ENCODE measurements at regions not wholly inside any gene's neighbourhood (a gene's known extent, or its start where the extent isn't known, plus 50 kb on each side); places are given as distances from the start of the nearest gene placed in this dataset.

GRCh38 chr3:115547207-115547606, 76.1 kb upstream of the GAP43 start:
- no peak for TF ChIP-seq GATA2 (IDR thresholded peaks at IDR 0.05; ENCODE audit: low read depth, low read length)
- TF ChIP-seq GATA3 (IDR thresholded peaks at IDR 0.05; ENCODE audit: low read depth, low read length), result no peak

Measured in SH-SY5Y (cell line).